H9 (cell line): ENCODE measurements at regions not wholly inside any gene's neighbourhood (a gene's known extent, or its start where the extent isn't known, plus 50 kb on each side); places are given as distances from the start of the nearest gene placed in this dataset.

Source experiments
- DNase-seq: peaks from one replicate; pipeline ENCODE4 v3.0.0-alpha.2; 2017
- H2AFZ ChIP-seq: one replicate; pipeline ENCODE4 v1.6.1; 2013; ENCODE audit warnings: mild to moderate bottlenecking, low read length, control low read depth, moderate library complexity
- H2AK5ac ChIP-seq: 2 replicates; pipeline ENCODE4 v1.6.1; 2013; ENCODE audit warnings: low read length, control low read depth, mixed read lengths; ENCODE audit not compliant: insufficient read length
- H2BK120ac ChIP-seq: one replicate; pipeline ENCODE4 v1.6.1; 2013; ENCODE audit warnings: low read depth, mild to moderate bottlenecking, low read length, control low read depth, inconsistent platforms; ENCODE audit not compliant: poor library complexity, severe bottlenecking
- H2BK12ac ChIP-seq: 2 replicates; pipeline ENCODE4 v1.6.1; 2013; ENCODE audit warnings: low read length, control low read depth, mixed read lengths, low read depth; ENCODE audit not compliant: insufficient read length
- H2BK15ac ChIP-seq: 2 replicates; pipeline ENCODE4 v1.6.1; 2013; ENCODE audit warnings: low read depth, low read length, control low read depth
- H2BK20ac ChIP-seq: one replicate; pipeline ENCODE4 v1.6.1; 2013; ENCODE audit warnings: low read depth, mild to moderate bottlenecking, low read length, control low read depth, inconsistent platforms; ENCODE audit not compliant: poor library complexity, severe bottlenecking
- H2BK5ac ChIP-seq: 2 replicates; pipeline ENCODE4 v1.6.1; 2013; ENCODE audit warnings: low read length, control low read depth, mixed read lengths; ENCODE audit not compliant: insufficient read length
- H3K14ac ChIP-seq: 2 replicates; pipeline ENCODE4 v1.6.1; 2013; ENCODE audit warnings: low read length, control low read depth; ENCODE audit not compliant: insufficient read depth
- H3K18ac ChIP-seq: 2 replicates; pipeline ENCODE4 v1.6.1; 2013; ENCODE audit warnings: low read depth, mild to moderate bottlenecking, mixed read lengths, low read length, control low read depth; ENCODE audit not compliant: insufficient read length
- H3K23ac ChIP-seq: 2 replicates; pipeline ENCODE4 v1.6.1; 2013; ENCODE audit warnings: low read length, control low read depth, mixed read lengths, low read depth; ENCODE audit not compliant: insufficient read length
- H3K23me2 ChIP-seq: 2 replicates; pipeline ENCODE4 v1.6.1; 2013; ENCODE audit warnings: low read depth, mild to moderate bottlenecking, mixed read lengths, low read length, control low read depth; ENCODE audit not compliant: insufficient read length, poor library complexity, severe bottlenecking
- H3K27ac ChIP-seq: 2 replicates; pipeline ENCODE4 v1.5.1; 2013; ENCODE audit warnings: low read length, control low read depth, mixed read lengths, low read depth; ENCODE audit not compliant: insufficient read length
- H3K27me3 ChIP-seq: 2 replicates; pipeline ENCODE4 v1.6.1; 2013; ENCODE audit warnings: low read length, control low read depth, inconsistent platforms; ENCODE audit not compliant: insufficient read depth
- H3K4ac ChIP-seq: 2 replicates; pipeline ENCODE4 v1.6.1; 2013; ENCODE audit warnings: low read depth, mild to moderate bottlenecking, control low read depth, inconsistent platforms, low read length, moderate library complexity
- H3K4me1 ChIP-seq: 2 replicates; pipeline ENCODE4 v1.6.1; 2013; ENCODE audit warnings: low read length, control low read depth, inconsistent platforms; ENCODE audit not compliant: insufficient read depth
- H3K4me2 ChIP-seq: 2 replicates; pipeline ENCODE4 v1.6.1; 2013; ENCODE audit warnings: low read length, control low read depth, mixed read lengths; ENCODE audit not compliant: insufficient read length, insufficient read depth
- H3K56ac ChIP-seq: 2 replicates; pipeline ENCODE4 v1.6.1; 2013; ENCODE audit warnings: low read depth, mild to moderate bottlenecking, mixed read lengths, low read length, control low read depth; ENCODE audit not compliant: insufficient read length
- H3K79me1 ChIP-seq: 2 replicates; pipeline ENCODE4 v1.6.1; 2013; ENCODE audit warnings: low read depth, mild to moderate bottlenecking, moderate library complexity, low read length, control low read depth, inconsistent platforms; ENCODE audit not compliant: insufficient read depth, poor library complexity, severe bottlenecking
- H3K79me2 ChIP-seq: 2 replicates; pipeline ENCODE4 v1.6.1; 2013; ENCODE audit warnings: low read length, control low read depth, inconsistent platforms; ENCODE audit not compliant: insufficient read depth
- H3K9ac ChIP-seq: 2 replicates; pipeline ENCODE4 v1.6.1; 2013; ENCODE audit warnings: low read length, control low read depth, mixed read lengths; ENCODE audit not compliant: insufficient read length; ENCODE audit errors: extremely low read depth
- H3K9me3 ChIP-seq: one replicate; pipeline ENCODE4 v1.6.1; 2013; ENCODE audit warnings: low read depth, low read length, inconsistent platforms; ENCODE audit not compliant: control insufficient read depth
- H3T11ph ChIP-seq: one replicate; pipeline ENCODE4 v1.6.1; 2013; ENCODE audit warnings: mild to moderate bottlenecking, low read length, control low read depth, inconsistent platforms
- H4K20me1 ChIP-seq: one replicate; pipeline ENCODE4 v1.6.1; 2013; ENCODE audit not compliant: control insufficient read depth, insufficient read length, insufficient read depth
- H4K5ac ChIP-seq: 2 replicates; pipeline ENCODE4 v1.6.1; 2013; ENCODE audit warnings: low read depth, mild to moderate bottlenecking, mixed read lengths, low read length, control low read depth; ENCODE audit not compliant: insufficient read length
- H4K8ac ChIP-seq: replicated peaks from 2 replicates; pipeline ENCODE4 v1.6.1; 2013; ENCODE audit warnings: low read length, control low read depth, mixed read lengths, low read depth; ENCODE audit not compliant: insufficient read length
- H4K91ac ChIP-seq: 2 replicates; pipeline ENCODE4 v1.6.1; 2013; ENCODE audit warnings: low read depth, mild to moderate bottlenecking, moderate library complexity, mixed read lengths, low read length, control low read depth; ENCODE audit not compliant: insufficient read length
- H3K27ac Mint-ChIP-seq, 3 experiments: 2 replicates in 2 of 3; 3 replicates in 1 of 3; pipeline ENCODE4 v1.8.0; 2020 to 2021; ENCODE audit warnings: mixed read lengths in 3 of 3, mild to moderate bottlenecking in 1 of 3, moderate library complexity in 1 of 3
- H3K27me3 Mint-ChIP-seq: 2 replicates; pipeline ENCODE4 v1.8.0; 2021; ENCODE audit warnings: low read depth, mild to moderate bottlenecking, moderate library complexity, mixed read lengths
- H3K36me3 Mint-ChIP-seq, 3 experiments: 2 replicates in 2 of 3; 3 replicates in 1 of 3; pipeline ENCODE4 v1.8.0; 2020 to 2021; ENCODE audit warnings: low read depth in 3 of 3, mixed read lengths in 3 of 3; ENCODE audit not compliant: insufficient read depth in 1 of 3
- H3K4me1 Mint-ChIP-seq, 2 experiments: 2 replicates each; pipeline ENCODE4 v1.8.0; 2020; ENCODE audit warnings: mixed read lengths in 2 of 2
- H3K4me3 Mint-ChIP-seq, 2 experiments: 2 replicates in 1 of 2; 3 replicates in 1 of 2; pipeline ENCODE4 v1.8.0; 2020 to 2021; ENCODE audit warnings: mild to moderate bottlenecking in 2 of 2, mixed read lengths in 2 of 2, moderate library complexity in 1 of 2
- H3K9me3 Mint-ChIP-seq, 2 experiments: 2 replicates in 1 of 2; 3 replicates in 1 of 2; pipeline ENCODE4 v1.8.0; 2020; ENCODE audit warnings: mild to moderate bottlenecking in 2 of 2, mixed read lengths in 2 of 2, moderate library complexity in 1 of 2
- CTCF ChIP-seq: fragments of 200-600 bp; sonication (generic); conservative IDR thresholded peaks from 3 replicates; pipeline ENCODE4 v1.8.0; 2021; ENCODE audit warnings: antibody characterized with exemption, mild to moderate bottlenecking
- WGBS: extraction: QIAGEN DNeasy Blood & Tissue Kit; methylation state at CpG from one replicate; pipeline ENCODE4 v1.1.7; 2013; ENCODE audit warnings: missing lambda C conversion rate, low lambda C conversion rate, mixed read lengths; ENCODE audit not compliant: insufficient read length; ENCODE audit errors: extremely low coverage; 5-methylcytosine and 5-hydroxymethylcytosine counted together

GRCh38 chr3:96705895-96706294, 108.5 kb upstream of the EPHA6 start:
- Mint-ChIP-seq H3K27ac (no peak overlapping the region), H3K4me1 (peaks cover 0 to 3% of the 10 kb centered on the region in 2 experiments; a peak in 2 of 4 replicates), H3K9me3 (no peaks in the 10 kb centered on the region), H3K4me3 (no peak overlapping the region), H3K27me3 (no peaks in the 10 kb centered on the region), H3K36me3 (peaks cover 0 to 4% (median 0%) of the 10 kb centered on the region in 3 experiments; a peak in 2 of 7 replicates)
- H3K79me1 ChIP-seq = no peaks in the 10 kb centered on the region
- no peak overlapping the region for H3K14ac ChIP-seq
- H3T11ph ChIP-seq = no peak overlapping the region
- H3K4me2 ChIP-seq = no peak overlapping the region
- H3K56ac ChIP-seq = no peak overlapping the region
- H3K23ac ChIP-seq = no peak overlapping the region
- no peak overlapping the region for H2BK120ac ChIP-seq
- H3K4ac ChIP-seq = no peak overlapping the region
- H3K18ac ChIP-seq = no peak overlapping the region
- H3K9me3 ChIP-seq = no peaks in the 10 kb centered on the region
- H3K79me2 ChIP-seq = no peaks in the 10 kb centered on the region
- no peak for DNase-seq
- H2BK15ac ChIP-seq = no peak overlapping the region
- H4K20me1 ChIP-seq = no peaks in the 10 kb centered on the region
- H3K27ac ChIP-seq = no peak overlapping the region
- H4K91ac ChIP-seq = no peak overlapping the region
- no peaks in the 10 kb centered on the region for H3K4me1 ChIP-seq
- TF ChIP-seq CTCF = no peak
- H2AK5ac ChIP-seq = no peak overlapping the region
- no peak overlapping the region for H3K9ac ChIP-seq
- WGBS = no CpG with 5 or more reads among the region's 2 CpGs
- H2BK12ac ChIP-seq = no peak overlapping the region
- no peak overlapping the region for H2AFZ ChIP-seq
- H3K27me3 ChIP-seq = no peaks in the 10 kb centered on the region
- H2BK20ac ChIP-seq = no peak overlapping the region
- no peak overlapping the region for H4K5ac ChIP-seq
- no peaks in the 10 kb centered on the region for H3K23me2 ChIP-seq
- H4K8ac ChIP-seq = no peak overlapping the region
- no peak overlapping the region for H2BK5ac ChIP-seq
